ENCODE measurements at regions not wholly inside any gene's neighbourhood (a gene's known extent, or its start where the extent isn't known, plus 50 kb on each side); places are given as distances from the start of the nearest gene placed in this dataset.

GRCh38 chr1:56213068-56213467, 366.3 kb downstream of the PLPP3 start:
- TF ChIP-seq EZH2 (IDR thresholded peaks at IDR 0.05; ENCODE audit: insufficient read depth, poor library complexity, severe bottlenecking), result no peak
- TF ChIP-seq EZH2phosphoT487 (IDR thresholded peaks at IDR 0.05; ENCODE audit: insufficient read depth, low read depth), result no peak
